Activated CD4-positive, alpha-beta memory T cell treated with anti-CD3 and anti-CD28 coated beads for 36 hours (primary cell): ENCODE measurements at regions not wholly inside any gene's neighbourhood (a gene's known extent, or its start where the extent isn't known, plus 50 kb on each side); places are given as distances from the start of the nearest gene placed in this dataset.

Source experiments
- CTCF ChIA-PET: fragments of 350-600 bp; sonication (Branson Sonifier 250); formaldehyde crosslinking; loops from one replicate; lab custom pipeline; 2021; ENCODE audit warnings: antibody characterized with exemption, inconsistent platforms; lab: Charles Lee
- POLR2A ChIA-PET: fragments of 350-600 bp; sonication (Branson Sonifier 250); formaldehyde crosslinking; loops from one replicate; lab custom pipeline; 2021; ENCODE audit warnings: antibody characterized with exemption; lab: Charles Lee
- DNase-seq: peaks from one replicate; pipeline ENCODE4 v3.0.0-alpha.2; 2020
- H3K27ac Mint-ChIP-seq: one replicate; pipeline ENCODE4 v1.8.0; 2021; ENCODE audit warnings: mixed read lengths
- H3K27me3 Mint-ChIP-seq: one replicate; pipeline ENCODE4 v1.8.0; 2021; ENCODE audit warnings: mixed read lengths
- H3K36me3 Mint-ChIP-seq: one replicate; pipeline ENCODE4 v1.8.0; 2021; ENCODE audit warnings: mixed read lengths
- H3K4me1 Mint-ChIP-seq: one replicate; pipeline ENCODE4 v1.8.0; 2021; ENCODE audit warnings: low read depth, mixed read lengths
- H3K4me3 Mint-ChIP-seq: one replicate; pipeline ENCODE4 v1.8.0; 2021; ENCODE audit warnings: mild to moderate bottlenecking, mixed read lengths
- H3K9me3 Mint-ChIP-seq: one replicate; pipeline ENCODE4 v1.8.0; 2021; ENCODE audit warnings: mixed read lengths
- intact Hi-C: fragments of 100-400 bp; cut with micrococcal nuclease; formaldehyde crosslinking; loops from one replicate; pipeline ENCODE4 v1.15.1; 2023

GRCh38 chr17:72574675-72575510 lies 454.1 kb downstream of the SOX9 start:
- Mint-ChIP-seq H3K4me1 (no peaks in the 10 kb centered on the region), H3K9me3 (no peaks in the 10 kb centered on the region), H3K27ac (no peak overlapping the region), H3K36me3 (no peaks in the 10 kb centered on the region), H3K27me3 (peaks cover 3% of the 10 kb centered on the region), H3K4me3 (no peak overlapping the region)
- no peak for DNase-seq
- POLR2A ChIA-PET: no interaction called here
- intact Hi-C loops: no loop called here
- CTCF ChIA-PET: no interaction called here

GRCh38 chr17:72575542-72576233 lies 454.9 kb downstream of the SOX9 start:
- Mint-ChIP-seq H3K27me3 (peaks cover 3% of the 10 kb centered on the region), H3K4me1 (no peaks in the 10 kb centered on the region), H3K9me3 (no peaks in the 10 kb centered on the region), H3K4me3 (no peak overlapping the region), H3K36me3 (no peaks in the 10 kb centered on the region), H3K27ac (no peak overlapping the region)
- no peak for DNase-seq
- intact Hi-C loops: no loop called here
- ChIA-PET CTCF (no interaction called here), POLR2A (no interaction called here)

- Mint-ChIP-seq H3K4me1 (no peaks in the 10 kb centered on the region), H3K9me3 (no peaks in the 10 kb centered on the region), H3K27me3 (peaks cover 3% of the 10 kb centered on the region), H3K36me3 (no peaks in the 10 kb centered on the region), H3K4me3 (no peak overlapping the region), H3K27ac (no peak overlapping the region)
- ChIA-PET POLR2A (no interaction called here), CTCF (interaction anchor here (1.0 kb wide), 1 partner anchor 19 kb away, joined by 4 read pairs; no protein-coding TSS in a partner anchor)
- intact Hi-C loops: no loop called here
- DNase-seq: no peak
Measured at GRCh38 chr17:72576289-72576759, 455.5 kb downstream of the SOX9 start.

GRCh38 chr17:72578817-72579470 lies 458.1 kb downstream of the SOX9 start:
- intact Hi-C loops: no loop called here
- H3K9me3 Mint-ChIP-seq: no peaks in the 10 kb centered on the region
- CTCF ChIA-PET: no interaction called here
- POLR2A ChIA-PET: no interaction called here
- H3K4me1 Mint-ChIP-seq: no peaks in the 10 kb centered on the region
- H3K36me3 Mint-ChIP-seq: no peaks in the 10 kb centered on the region
- H3K27me3 Mint-ChIP-seq: peaks cover 3% of the 10 kb centered on the region
- H3K4me3 Mint-ChIP-seq: no peak overlapping the region
- no peak overlapping the region for H3K27ac Mint-ChIP-seq
- no peak for DNase-seq

GRCh38 chr17:72579990-72580320 lies 459.1 kb downstream of the SOX9 start:
- no peaks in the 10 kb centered on the region for H3K36me3 Mint-ChIP-seq
- DNase-seq: no peak
- H3K27me3 Mint-ChIP-seq: peaks cover 3% of the 10 kb centered on the region
- no peaks in the 10 kb centered on the region for H3K4me1 Mint-ChIP-seq
- intact Hi-C loops: no loop called here
- ChIA-PET CTCF (interaction anchor here (1.3 kb wide), 1 partner anchor 23 kb away, joined by 7 read pairs; no protein-coding TSS in a partner anchor), POLR2A (no interaction called here)
- no peak overlapping the region for H3K27ac Mint-ChIP-seq
- no peak overlapping the region for H3K4me3 Mint-ChIP-seq
- H3K9me3 Mint-ChIP-seq: no peaks in the 10 kb centered on the region

GRCh38 chr17:72580321-72581127 lies 459.7 kb downstream of the SOX9 start:
- Mint-ChIP-seq H3K27me3 (peaks cover 2% of the 10 kb centered on the region), H3K9me3 (no peaks in the 10 kb centered on the region), H3K4me3 (no peak overlapping the region), H3K36me3 (no peaks in the 10 kb centered on the region), H3K27ac (no peak overlapping the region), H3K4me1 (no peaks in the 10 kb centered on the region)
- ChIA-PET CTCF (interaction anchor here (1.3 to 1.6 kb wide), 2 partner anchors 24 to 147 kb away, joined by 4 to 7 read pairs; no protein-coding TSS in a partner anchor), POLR2A (no interaction called here)
- no peak for DNase-seq
- intact Hi-C loops: loop anchor here (1.0 kb wide), 1 partner anchor 25 kb away; no protein-coding TSS in a partner anchor

- no peaks in the 10 kb centered on the region for H3K9me3 Mint-ChIP-seq
- no peak overlapping the region for H3K4me3 Mint-ChIP-seq
- DNase-seq: no peak
- ChIA-PET POLR2A (no interaction called here), CTCF (interaction anchor here (1.4 to 3.6 kb wide), 2 partner anchors 27 to 569 kb away, joined by 3 to 19 read pairs; no protein-coding TSS in a partner anchor)
- intact Hi-C loops: no loop called here
- H3K27ac Mint-ChIP-seq: peak overlapping the region; percentile 65
- H3K27me3 Mint-ChIP-seq: peaks cover 23% of the 10 kb centered on the region
- peaks cover 35% of the 10 kb centered on the region for H3K4me1 Mint-ChIP-seq
- H3K36me3 Mint-ChIP-seq: no peaks in the 10 kb centered on the region
Measured at GRCh38 chr17:72587156-72587555, 466.3 kb downstream of the SOX9 start.

GRCh38 chr17:72587773-72588511 lies 467.1 kb downstream of the SOX9 start:
- ChIA-PET CTCF (interaction anchor here (1.1 to 3.6 kb wide), 4 partner anchors 28 to 569 kb away, joined by 3 to 19 read pairs (median 4); no protein-coding TSS in a partner anchor), POLR2A (no interaction called here)
- H3K4me3 Mint-ChIP-seq: peak overlapping the region; percentile 39
- H3K36me3 Mint-ChIP-seq: no peaks in the 10 kb centered on the region
- H3K27ac Mint-ChIP-seq: peak overlapping the region; percentile 65
- peak; percentile 48 for DNase-seq
- H3K9me3 Mint-ChIP-seq: no peaks in the 10 kb centered on the region
- intact Hi-C loops: no loop called here
- peaks cover 35% of the 10 kb centered on the region for H3K4me1 Mint-ChIP-seq
- H3K27me3 Mint-ChIP-seq: peaks cover 25% of the 10 kb centered on the region

GRCh38 chr17:72588561-72588960 lies 467.7 kb downstream of the SOX9 start:
- H3K27me3 Mint-ChIP-seq: peaks cover 29% of the 10 kb centered on the region
- CTCF ChIA-PET: interaction anchor here (1.1 to 3.6 kb wide), 3 partner anchors 29 to 139 kb away, joined by 4 to 19 read pairs (median 5); no protein-coding TSS in a partner anchor
- peak overlapping the region; percentile 33 for H3K4me3 Mint-ChIP-seq
- peak overlapping the region; percentile 65 for H3K27ac Mint-ChIP-seq
- H3K36me3 Mint-ChIP-seq: no peaks in the 10 kb centered on the region
- peaks cover 35% of the 10 kb centered on the region for H3K4me1 Mint-ChIP-seq
- no peaks in the 10 kb centered on the region for H3K9me3 Mint-ChIP-seq
- POLR2A ChIA-PET: no interaction called here
- DNase-seq: no peak
- intact Hi-C loops: no loop called here

- peak overlapping the region; percentile 33 for H3K4me3 Mint-ChIP-seq
- peaks cover 29% of the 10 kb centered on the region for H3K27me3 Mint-ChIP-seq
- ChIA-PET CTCF (interaction anchor here (1.1 to 3.6 kb wide), 3 partner anchors 29 to 138 kb away, joined by 4 to 19 read pairs (median 5); no protein-coding TSS in a partner anchor), POLR2A (no interaction called here)
- H3K27ac Mint-ChIP-seq: peak overlapping the region; percentile 65
- no peaks in the 10 kb centered on the region for H3K36me3 Mint-ChIP-seq
- peak; percentile 50 for DNase-seq
- peaks cover 35% of the 10 kb centered on the region for H3K4me1 Mint-ChIP-seq
- intact Hi-C loops: no loop called here
- no peaks in the 10 kb centered on the region for H3K9me3 Mint-ChIP-seq
Measured at GRCh38 chr17:72588961-72589360, 468.1 kb downstream of the SOX9 start.

- no peaks in the 10 kb centered on the region for H3K9me3 Mint-ChIP-seq
- peak overlapping the region; percentile 1 for H3K4me3 Mint-ChIP-seq
- ChIA-PET CTCF (no interaction called here), POLR2A (interaction anchor here (1.1 kb wide), 1 partner anchor 642 kb away, joined by 3 read pairs; a partner anchor contains a TSS)
- no peaks in the 10 kb centered on the region for H3K36me3 Mint-ChIP-seq
- intact Hi-C loops: no loop called here
- DNase-seq: no peak
- H3K27me3 Mint-ChIP-seq: peaks cover 29% of the 10 kb centered on the region
- H3K27ac Mint-ChIP-seq: no peak overlapping the region
- H3K4me1 Mint-ChIP-seq: peaks cover 35% of the 10 kb centered on the region
Measured at GRCh38 chr17:72590382-72590781, 469.6 kb downstream of the SOX9 start.
